A673 (cell line): ENCODE measurements at regions not wholly inside any gene's neighbourhood (a gene's known extent, or its start where the extent isn't known, plus 50 kb on each side); places are given as distances from the start of the nearest gene placed in this dataset.

Experiments
- EZH2 ChIP-seq: fragments of 200-600 bp; sonication (generic); IDR thresholded peaks from 2 replicates; pipeline ENCODE4 v1.6.1; 2017; ENCODE audit warnings: borderline replicate concordance, low read depth, mild to moderate bottlenecking, mixed read lengths, antibody characterized with exemption, low read length; ENCODE audit not compliant: poor library complexity, severe bottlenecking
- TF ChIP-seq, protein P1 (sequence below): fragments of 300-800, 200-600 bp; sonication (generic); conservative IDR thresholded peaks from 2 replicates; pipeline ENCODE4 v1.5.1; 2017; ENCODE audit warnings: low read depth, mild to moderate bottlenecking, antibody characterized with exemption, low read length, moderate library complexity, mixed read lengths

DNA sequence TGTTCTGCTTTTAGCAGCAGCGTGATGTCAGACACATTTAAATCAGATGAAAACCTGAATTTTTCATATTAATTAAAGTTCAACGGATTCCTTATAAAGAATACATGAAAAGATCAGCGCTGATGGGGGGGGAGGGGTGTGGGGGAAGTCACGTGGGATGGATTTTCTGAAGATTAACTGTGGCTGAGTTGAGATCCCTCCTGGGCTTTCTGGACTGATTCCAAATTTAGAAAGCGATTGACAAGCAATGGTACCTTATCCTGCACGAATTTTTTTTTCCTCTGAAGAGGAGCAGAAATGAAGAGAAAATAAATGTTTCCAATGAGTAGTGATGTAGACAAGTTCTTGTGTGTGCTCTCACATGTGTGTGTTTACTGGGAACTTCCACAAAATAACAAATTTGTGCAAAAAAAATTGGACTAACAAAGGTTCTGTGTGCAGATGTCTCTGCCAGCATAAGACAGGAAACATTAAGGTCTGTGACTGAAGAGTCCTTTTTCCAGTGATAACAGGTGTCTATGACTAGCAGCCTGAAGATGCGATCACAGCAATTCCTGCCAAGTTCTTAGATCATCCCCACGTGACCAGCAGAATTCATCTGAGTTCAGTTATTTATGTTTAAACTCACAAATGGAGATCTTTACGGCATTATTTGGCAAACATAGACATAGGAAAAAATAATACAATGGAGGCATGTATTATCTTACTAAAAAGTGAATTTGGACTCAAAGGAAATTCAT is 585.2 kb upstream of the CELF2 start:
- TF ChIP-seq, protein P1, sequence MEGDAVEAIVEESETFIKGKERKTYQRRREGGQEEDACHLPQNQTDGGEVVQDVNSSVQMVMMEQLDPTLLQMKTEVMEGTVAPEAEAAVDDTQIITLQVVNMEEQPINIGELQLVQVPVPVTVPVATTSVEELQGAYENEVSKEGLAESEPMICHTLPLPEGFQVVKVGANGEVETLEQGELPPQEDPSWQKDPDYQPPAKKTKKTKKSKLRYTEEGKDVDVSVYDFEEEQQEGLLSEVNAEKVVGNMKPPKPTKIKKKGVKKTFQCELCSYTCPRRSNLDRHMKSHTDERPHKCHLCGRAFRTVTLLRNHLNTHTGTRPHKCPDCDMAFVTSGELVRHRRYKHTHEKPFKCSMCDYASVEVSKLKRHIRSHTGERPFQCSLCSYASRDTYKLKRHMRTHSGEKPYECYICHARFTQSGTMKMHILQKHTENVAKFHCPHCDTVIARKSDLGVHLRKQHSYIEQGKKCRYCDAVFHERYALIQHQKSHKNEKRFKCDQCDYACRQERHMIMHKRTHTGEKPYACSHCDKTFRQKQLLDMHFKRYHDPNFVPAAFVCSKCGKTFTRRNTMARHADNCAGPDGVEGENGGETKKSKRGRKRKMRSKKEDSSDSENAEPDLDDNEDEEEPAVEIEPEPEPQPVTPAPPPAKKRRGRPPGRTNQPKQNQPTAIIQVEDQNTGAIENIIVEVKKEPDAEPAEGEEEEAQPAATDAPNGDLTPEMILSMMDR, result no peak
- TF ChIP-seq EZH2, result no peak
